ENCODE measurements at regions not wholly inside any gene's neighbourhood (a gene's known extent, or its start where the extent isn't known, plus 50 kb on each side); places are given as distances from the start of the nearest gene placed in this dataset.
"Not testable (repeated sequence)": the region's sequence is repeated elsewhere in the genome, so short reads cannot be mapped to it uniquely, and the experiment has no call there.

GRCh38 chr3:182344026-182344425 is 449.3 kb upstream of the ATP11B start:
- DNase-seq, result not testable (repeated sequence)

GRCh38 chr3:182349051-182349450 is 444.3 kb upstream of the ATP11B start:
- no peak for ATAC-seq
- DNase-seq, result no peak

More at GRCh38 chr3:182344026-182344425, 449.3 kb upstream of the ATP11B start:
- ATAC-seq, result not testable (repeated sequence)

- no peak for ATAC-seq
- no peak for DNase-seq
Observed at GRCh38 chr3:182349951-182350517, 443.3 kb upstream of the ATP11B start.

- DNase-seq (no peak), ATAC-seq (no peak)
Observed at GRCh38 chr3:182357928-182358327, 435.4 kb upstream of the ATP11B start.

- no peak for ATAC-seq
- DNase-seq, result no peak
Observed at GRCh38 chr3:182364323-182364722, 429.0 kb upstream of the ATP11B start.

GRCh38 chr3:182364723-182365650 is 428.3 kb upstream of the ATP11B start:
- ATAC-seq, result no peak
- no peak for DNase-seq

- DNase-seq, result no peak
- no peak for ATAC-seq
Observed at GRCh38 chr3:182366746-182367145, 426.6 kb upstream of the ATP11B start.

- ATAC-seq (no peak), DNase-seq (no peak)
Observed at GRCh38 chr3:182369861-182370260, 423.4 kb upstream of the ATP11B start.

- DNase-seq (no peak), ATAC-seq (no peak)
Observed at GRCh38 chr3:182370949-182371348, 422.4 kb upstream of the ATP11B start.

- no peak for ATAC-seq
- no peak for DNase-seq
Observed at GRCh38 chr3:182375916-182376315, 417.4 kb upstream of the ATP11B start.

- DNase-seq (no peak), ATAC-seq (no peak)
Observed at GRCh38 chr3:182382112-182382857, 411.0 kb upstream of the ATP11B start.

GRCh38 chr3:182384221-182384620 is 409.1 kb upstream of the ATP11B start:
- ATAC-seq (no peak), DNase-seq (no peak)

- no peak for ATAC-seq
Observed at GRCh38 chr3:182385356-182385755, 407.9 kb upstream of the ATP11B start.

GRCh38 chr3:182388506-182388905 is 404.8 kb upstream of the ATP11B start:
- ATAC-seq (no peak), DNase-seq (no peak)

More at GRCh38 chr3:182385356-182385755, 407.9 kb upstream of the ATP11B start:
- no peak for DNase-seq

GRCh38 chr3:182389071-182389815 is 404.1 kb upstream of the ATP11B start:
- ATAC-seq, result no peak

GRCh38 chr3:182390421-182390820 is 402.9 kb upstream of the ATP11B start:
- no peak for ATAC-seq

More at GRCh38 chr3:182389071-182389815, 404.1 kb upstream of the ATP11B start:
- DNase-seq, result no peak

GRCh38 chr3:182392182-182392937 is 400.9 kb upstream of the ATP11B start:
- DNase-seq (no peak), ATAC-seq (no peak)

More at GRCh38 chr3:182390421-182390820, 402.9 kb upstream of the ATP11B start:
- no peak for DNase-seq

- no peak for DNase-seq
- no peak for ATAC-seq
Observed at GRCh38 chr3:182393151-182393550, 400.2 kb upstream of the ATP11B start.

- DNase-seq (no peak), ATAC-seq (no peak)
Observed at GRCh38 chr3:182393830-182394367, 399.4 kb upstream of the ATP11B start.

- ATAC-seq, result no peak
Observed at GRCh38 chr3:182397164-182397563, 396.1 kb upstream of the ATP11B start.

More at GRCh38 chr3:182397164-182397563, 396.1 kb upstream of the ATP11B start:
- DNase-seq, result no peak

All from stimulated activated naive CD8-positive, alpha-beta T cell treated with anti-CD3 and anti-CD28 coated beads, Interleukin-15, Interleukin-2, amounts not matched to agents 100 U/mL and 50 U/mL, for 24 hours (primary cell).